ENCODE measurements at regions not wholly inside any gene's neighbourhood (a gene's known extent, or its start where the extent isn't known, plus 50 kb on each side); places are given as distances from the start of the nearest gene placed in this dataset.

- Histone ChIP-seq H3K27ac (ENCODE audit: low read depth, low read length) (no peak overlapping the region), H3K79me2 (ENCODE audit: insufficient read depth, low read length) (no peaks in the 10 kb centered on the region), H2AFZ (ENCODE audit: low read depth, low read length) (no peak overlapping the region), H3K4me3 (ENCODE audit: insufficient read depth, low read depth, low read length) (no peak overlapping the region), H3K9ac (ENCODE audit: low read length) (no peak overlapping the region), H3K36me3 (ENCODE audit: insufficient read depth, low read length) (no peaks in the 10 kb centered on the region), H3K27me3 (ENCODE audit: insufficient read depth, low read length) (no peaks in the 10 kb centered on the region), H3K4me1 (ENCODE audit: insufficient read depth, low read length) (no peaks in the 10 kb centered on the region), H3K9me3 (ENCODE audit: insufficient read depth, low read depth, low read length) (no peaks in the 10 kb centered on the region), H3K4me2 (ENCODE audit: low read length) (no peak overlapping the region), H4K20me1 (ENCODE audit: insufficient read depth, low read length) (no peaks in the 10 kb centered on the region)
- Mint-ChIP-seq H3K27ac (ENCODE audit: unreplicated experiment) (no peak overlapping the region), H3K4me3 (ENCODE audit: unreplicated experiment) (no peak overlapping the region), H3K36me3 (ENCODE audit: low read depth, unreplicated experiment) (no peaks in the 10 kb centered on the region), H3K27me3 (ENCODE audit: low read depth, unreplicated experiment) (no peaks in the 10 kb centered on the region), H3K9me3 (ENCODE audit: unreplicated experiment) (no peaks in the 10 kb centered on the region), H3K4me1 (ENCODE audit: low read depth, unreplicated experiment) (no peaks in the 10 kb centered on the region)
- no peak for FAIRE-seq
- TF ChIP-seq CTCF (IDR thresholded peaks at IDR 0.05; ENCODE audit: insufficient read depth, low read depth, low read length) (no peak), EZH2 (IDR thresholded peaks at IDR 0.05; ENCODE audit: insufficient read depth, low read length) (no peak)
- DNase-seq (ENCODE audit: low read depth) = no peak
Observed at GRCh38 chr17:53646835-53647234, 175.9 kb upstream of the KIF2B start.

- H3K79me2 ChIP-seq (ENCODE audit: insufficient read depth, low read length) = no peaks in the 10 kb centered on the region
- no peaks in the 10 kb centered on the region for H4K20me1 ChIP-seq (ENCODE audit: insufficient read depth, low read length)
- DNase-seq (ENCODE audit: low read depth) (no peak), FAIRE-seq (no peak)
- H3K27ac ChIP-seq (ENCODE audit: low read depth, low read length) = no peak overlapping the region
- H3K9me3 ChIP-seq (ENCODE audit: insufficient read depth, low read depth, low read length) = no peaks in the 10 kb centered on the region
- no peaks in the 10 kb centered on the region for H3K27me3 Mint-ChIP-seq (ENCODE audit: low read depth, unreplicated experiment)
- no peaks in the 10 kb centered on the region for H3K27me3 ChIP-seq (ENCODE audit: insufficient read depth, low read length)
- no peak overlapping the region for H3K4me3 Mint-ChIP-seq (ENCODE audit: unreplicated experiment)
- no peak overlapping the region for H3K4me2 ChIP-seq (ENCODE audit: low read length)
- no peaks in the 10 kb centered on the region for H3K4me1 Mint-ChIP-seq (ENCODE audit: low read depth, unreplicated experiment)
- TF ChIP-seq EZH2 (IDR thresholded peaks at IDR 0.05; ENCODE audit: insufficient read depth, low read length) (no peak), CTCF (IDR thresholded peaks at IDR 0.05; ENCODE audit: insufficient read depth, low read depth, low read length) (no peak)
- H3K4me3 ChIP-seq (ENCODE audit: insufficient read depth, low read depth, low read length) = no peak overlapping the region
- H3K36me3 Mint-ChIP-seq (ENCODE audit: low read depth, unreplicated experiment) = no peaks in the 10 kb centered on the region
- no peak overlapping the region for H3K9ac ChIP-seq (ENCODE audit: low read length)
- H3K36me3 ChIP-seq (ENCODE audit: insufficient read depth, low read length) = no peaks in the 10 kb centered on the region
- no peaks in the 10 kb centered on the region for H3K9me3 Mint-ChIP-seq (ENCODE audit: unreplicated experiment)
- no peaks in the 10 kb centered on the region for H3K4me1 ChIP-seq (ENCODE audit: insufficient read depth, low read length)
- no peak overlapping the region for H3K27ac Mint-ChIP-seq (ENCODE audit: unreplicated experiment)
- H2AFZ ChIP-seq (ENCODE audit: low read depth, low read length) = no peak overlapping the region
Observed at GRCh38 chr17:53640808-53641207, 181.9 kb upstream of the KIF2B start.

GRCh38 chr17:53635444-53635843 lies 187.3 kb upstream of the KIF2B start:
- H3K4me1 ChIP-seq (ENCODE audit: insufficient read depth, low read length) = no peaks in the 10 kb centered on the region
- Mint-ChIP-seq H3K4me1 (ENCODE audit: low read depth, unreplicated experiment) (peaks cover 8% of the 10 kb centered on the region), H3K9me3 (ENCODE audit: unreplicated experiment) (no peaks in the 10 kb centered on the region), H3K27ac (ENCODE audit: unreplicated experiment) (no peak overlapping the region), H3K4me3 (ENCODE audit: unreplicated experiment) (no peak overlapping the region), H3K36me3 (ENCODE audit: low read depth, unreplicated experiment) (no peaks in the 10 kb centered on the region), H3K27me3 (ENCODE audit: low read depth, unreplicated experiment) (no peaks in the 10 kb centered on the region)
- no peaks in the 10 kb centered on the region for H3K79me2 ChIP-seq (ENCODE audit: insufficient read depth, low read length)
- TF ChIP-seq CTCF (IDR thresholded peaks at IDR 0.05; ENCODE audit: insufficient read depth, low read depth, low read length) (no peak), EZH2 (IDR thresholded peaks at IDR 0.05; ENCODE audit: insufficient read depth, low read length) (no peak)
- DNase-seq (ENCODE audit: low read depth) (no peak), FAIRE-seq (no peak)
- no peak overlapping the region for H3K9ac ChIP-seq (ENCODE audit: low read length)
- no peak overlapping the region for H3K4me2 ChIP-seq (ENCODE audit: low read length)
- no peaks in the 10 kb centered on the region for H3K9me3 ChIP-seq (ENCODE audit: insufficient read depth, low read depth, low read length)
- H2AFZ ChIP-seq (ENCODE audit: low read depth, low read length) = no peak overlapping the region
- no peaks in the 10 kb centered on the region for H4K20me1 ChIP-seq (ENCODE audit: insufficient read depth, low read length)
- H3K36me3 ChIP-seq (ENCODE audit: insufficient read depth, low read length) = no peaks in the 10 kb centered on the region
- no peak overlapping the region for H3K27ac ChIP-seq (ENCODE audit: low read depth, low read length)
- H3K4me3 ChIP-seq (ENCODE audit: insufficient read depth, low read depth, low read length) = no peak overlapping the region
- H3K27me3 ChIP-seq (ENCODE audit: insufficient read depth, low read length) = no peaks in the 10 kb centered on the region

Measured in astrocyte (in vitro differentiated cells and primary cell).